Endothelial cell of umbilical vein (primary cell): ENCODE measurements at regions not wholly inside any gene's neighbourhood (a gene's known extent, or its start where the extent isn't known, plus 50 kb on each side); places are given as distances from the start of the nearest gene placed in this dataset.

Experiments used
- BruUV-seq: library from RNA; stranded (reverse); fragments of 400-500 nt; replicated peaks from 2 replicates; lab custom pipeline; 2021; lab: Mats Ljungman, UMichigan
- CTCF ChIA-PET: fragments of 300-600, 350-600 bp; sonication (Branson Sonifier 250); formaldehyde crosslinking; loops from one replicate; lab custom pipeline; 2021; ENCODE audit warnings: antibody characterized with exemption, inconsistent platforms; lab: Charles Lee
- POLR2A ChIA-PET: fragments of 300-600, 350-600 bp; sonication (Branson Sonifier 250); formaldehyde crosslinking; loops from one replicate; lab custom pipeline; 2021; ENCODE audit warnings: antibody characterized with exemption, inconsistent platforms; lab: Charles Lee
- DNase-seq: peaks from one replicate; pipeline ENCODE4 v3.0.0-alpha.2; 2011; ENCODE audit warnings: low read depth, low spot score
- FAIRE-seq: peaks from 2 replicates; lab custom pipeline; 2011; peaks lifted over from hg19 to GRCh38; lab: Jason Lieb, UNC
- H2AFZ ChIP-seq: 2 replicates; pipeline ENCODE4 v1.6.0; 2012; ENCODE audit warnings: low read depth, low read length, control low read depth, inconsistent platforms
- H3K27ac ChIP-seq: 2 replicates; pipeline ENCODE4 v1.5.1; 2011; ENCODE audit warnings: low read depth, mild to moderate bottlenecking, control low read depth, low read length, moderate library complexity; ENCODE audit not compliant: insufficient read depth
- H3K27me3 ChIP-seq, 2 experiments: 2 replicates each; pipeline versions ENCODE4 v1.6.0 to v1.6.1; 2011; ENCODE audit warnings: low read length in 2 of 2, mixed read lengths in 1 of 2; ENCODE audit not compliant: control insufficient read depth in 2 of 2, insufficient read depth in 2 of 2
- H3K36me3 ChIP-seq, 2 experiments: 2 replicates in 1 of 2; 3 replicates in 1 of 2; pipeline ENCODE4 v1.5.1; 2011; ENCODE audit warnings: low read length in 2 of 2, mild to moderate bottlenecking in 1 of 2, moderate library complexity in 1 of 2; ENCODE audit not compliant: control insufficient read depth in 2 of 2, insufficient read depth in 2 of 2; ENCODE audit errors: extremely low read depth in 1 of 2
- H3K4me1 ChIP-seq: 3 replicates; pipeline ENCODE4 v1.5.1; 2011; ENCODE audit warnings: mild to moderate bottlenecking, low read length; ENCODE audit not compliant: control insufficient read depth, insufficient read depth; ENCODE audit errors: extremely low read depth
- H3K4me2 ChIP-seq: 2 replicates; pipeline ENCODE4 v1.6.1; 2011; ENCODE audit warnings: low read length, control low read depth, mixed read lengths; ENCODE audit not compliant: insufficient read depth
- H3K4me3 ChIP-seq, 3 experiments: fragments of 200-600 bp in 1 of 3; sonication (generic), shearing (Covaris generic) in 1 of 3; replicated peaks in 1 of 3; 2 replicates each; pipeline ENCODE4 v1.5.1; 2011 to 2016; ENCODE audit warnings: control low read depth in 3 of 3, low read length in 3 of 3, mild to moderate bottlenecking in 2 of 3, inconsistent platforms in 1 of 3, low read depth in 1 of 3, moderate library complexity in 1 of 3; ENCODE audit not compliant: insufficient read depth in 1 of 3
- H3K79me2 ChIP-seq: 2 replicates; pipeline ENCODE4 v1.6.0; 2012; ENCODE audit warnings: low read length, inconsistent platforms; ENCODE audit not compliant: control insufficient read depth, insufficient read depth
- H3K9ac ChIP-seq: replicated peaks from 2 replicates; pipeline ENCODE3; 2011; ENCODE audit warnings: low read length, control low read depth; ENCODE audit not compliant: insufficient read depth; ENCODE audit errors: extremely low read depth
- H3K9me1 ChIP-seq: replicated peaks from 3 replicates; pipeline ENCODE4 v1.6.0; 2011; ENCODE audit warnings: mild to moderate bottlenecking, low read length; ENCODE audit not compliant: control insufficient read depth, insufficient read depth; ENCODE audit errors: extremely low read depth
- H3K9me3 ChIP-seq: replicated peaks from 2 replicates; pipeline ENCODE4 v1.5.1; 2012; ENCODE audit warnings: low read length, inconsistent platforms; ENCODE audit not compliant: control insufficient read depth, insufficient read depth
- H4K20me1 ChIP-seq: replicated peaks from 2 replicates; pipeline ENCODE3; 2011; ENCODE audit warnings: mild to moderate bottlenecking, low read length; ENCODE audit not compliant: control insufficient read depth, insufficient read depth; ENCODE audit errors: extremely low read depth
- FOS ChIP-seq: IDR thresholded peaks from 2 replicates; pipeline ENCODE4 v1.6.1; 2011; ENCODE audit warnings: mild to moderate bottlenecking, low read length, moderate library complexity, borderline replicate concordance; ENCODE audit not compliant: insufficient read depth
- GATA2 ChIP-seq: IDR thresholded peaks from 2 replicates; pipeline ENCODE4 v1.7.0; 2011; ENCODE audit warnings: low read depth, mild to moderate bottlenecking, moderate library complexity, mixed read lengths, low read length; ENCODE audit not compliant: insufficient read length, insufficient read depth
- JUN ChIP-seq: IDR thresholded peaks from 2 replicates; pipeline ENCODE4 v1.6.1; 2011; ENCODE audit warnings: borderline replicate concordance, low read depth; ENCODE audit not compliant: insufficient read length, insufficient read depth
- MYC ChIP-seq: IDR thresholded peaks from one replicate; pipeline ENCODE4 v1.6.1; 2011; ENCODE audit warnings: mild to moderate bottlenecking, low read depth, low read length
- POLR2A ChIP-seq: IDR thresholded peaks from 2 replicates; pipeline ENCODE4 v1.6.1; 2012; ENCODE audit warnings: low read depth, mild to moderate bottlenecking, control low read depth, low read length
- POLR2AphosphoS5 ChIP-seq: IDR thresholded peaks from 2 replicates; pipeline ENCODE4 v1.6.1; 2012; ENCODE audit warnings: low read depth, mild to moderate bottlenecking, control low read depth, low read length, moderate library complexity; ENCODE audit not compliant: insufficient read depth
- dilution Hi-C: fragments of 300-500 bp; cut with MboI; formaldehyde crosslinking; loops from one replicate; pipeline ENCODE4 v1.15.0; 2019; ENCODE audit warnings: low sequenced_read_pairs; ENCODE audit not compliant: extremely low pct_ligation_motif_present
- intact Hi-C: fragments of 100-400 bp; cut with micrococcal nuclease; formaldehyde crosslinking; loops from one replicate; pipeline ENCODE4 v1.10.0; 2022
- TF ChIP-seq, protein P1 (sequence below), 2 donors: IDR thresholded peaks; 1 replicate in 1 of 2; 2 replicates in 1 of 2; pipeline ENCODE4 v1.5.1; 2011; ENCODE audit warnings: low read length in 2 of 2, mild to moderate bottlenecking in 2 of 2, moderate library complexity in 2 of 2, control low read depth in 1 of 2, inconsistent platforms in 1 of 2, low read depth in 1 of 2; ENCODE audit not compliant: insufficient read depth in 1 of 2; ENCODE audit errors: extremely low read depth in 1 of 2

DNA sequence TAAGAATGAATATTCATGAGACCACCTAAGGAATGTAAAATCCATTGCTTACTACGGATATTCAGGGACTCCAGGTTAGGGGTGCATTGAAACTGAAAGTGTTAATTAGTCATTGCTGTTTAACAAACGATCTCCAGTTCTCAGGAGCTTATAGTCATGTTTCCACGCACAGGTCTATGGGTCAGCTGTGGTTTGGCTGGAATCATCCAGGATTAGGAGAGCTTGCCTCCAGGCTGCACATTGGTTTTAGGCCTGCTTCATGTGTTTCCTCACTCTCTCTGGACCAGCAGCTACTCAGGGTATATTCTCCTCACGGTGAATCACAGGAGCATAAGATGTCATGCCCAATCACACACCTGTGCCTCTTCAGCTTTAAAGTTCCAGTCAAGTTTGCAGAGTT is 98.9 kb downstream of the ATXN3L start:
- Histone ChIP-seq H3K4me3 (no peak overlapping the region), H3K36me3 (no peaks in the 10 kb centered on the region), H3K4me2 (peak overlapping the region; percentile 39), H3K27ac (no peak overlapping the region), H3K9me3 (no peaks in the 10 kb centered on the region), H2AFZ (no peak overlapping the region), H3K27me3 (no peaks in the 10 kb centered on the region), H3K9me1 (no peaks in the 10 kb centered on the region), H4K20me1 (no peaks in the 10 kb centered on the region), H3K79me2 (no peaks in the 10 kb centered on the region), H3K4me1 (peaks cover 19% of the 10 kb centered on the region), H3K9ac (no peak overlapping the region)
- CTCF ChIA-PET, result interaction anchor here (1.2 kb wide), 1 partner anchor 425 kb away, joined by 5 read pairs; no protein-coding TSS in a partner anchor
- POLR2A ChIA-PET, result no interaction called here
- DNase-seq (peak; percentile 21), FAIRE-seq (peak; percentile 62)
- dilution Hi-C loops (no loop called here), intact Hi-C loops (no loop called here)
- no TSS peak for BruUV-seq
- TF ChIP-seq JUN (no peak), FOS (no peak), GATA2 (no peak), POLR2AphosphoS5 (no peak), POLR2A (no peak), MYC (no peak)
- TF ChIP-seq, protein P1, sequence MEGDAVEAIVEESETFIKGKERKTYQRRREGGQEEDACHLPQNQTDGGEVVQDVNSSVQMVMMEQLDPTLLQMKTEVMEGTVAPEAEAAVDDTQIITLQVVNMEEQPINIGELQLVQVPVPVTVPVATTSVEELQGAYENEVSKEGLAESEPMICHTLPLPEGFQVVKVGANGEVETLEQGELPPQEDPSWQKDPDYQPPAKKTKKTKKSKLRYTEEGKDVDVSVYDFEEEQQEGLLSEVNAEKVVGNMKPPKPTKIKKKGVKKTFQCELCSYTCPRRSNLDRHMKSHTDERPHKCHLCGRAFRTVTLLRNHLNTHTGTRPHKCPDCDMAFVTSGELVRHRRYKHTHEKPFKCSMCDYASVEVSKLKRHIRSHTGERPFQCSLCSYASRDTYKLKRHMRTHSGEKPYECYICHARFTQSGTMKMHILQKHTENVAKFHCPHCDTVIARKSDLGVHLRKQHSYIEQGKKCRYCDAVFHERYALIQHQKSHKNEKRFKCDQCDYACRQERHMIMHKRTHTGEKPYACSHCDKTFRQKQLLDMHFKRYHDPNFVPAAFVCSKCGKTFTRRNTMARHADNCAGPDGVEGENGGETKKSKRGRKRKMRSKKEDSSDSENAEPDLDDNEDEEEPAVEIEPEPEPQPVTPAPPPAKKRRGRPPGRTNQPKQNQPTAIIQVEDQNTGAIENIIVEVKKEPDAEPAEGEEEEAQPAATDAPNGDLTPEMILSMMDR (IDR thresholded peaks at IDR 0.05; ENCODE audit: extremely low read depth in 1 of 2, insufficient read depth in 1 of 2, low read depth in 1 of 2, low read length in 2 of 2), result no peak
